GM21381 (cell line): ENCODE measurements at regions not wholly inside any gene's neighbourhood (a gene's known extent, or its start where the extent isn't known, plus 50 kb on each side); places are given as distances from the start of the nearest gene placed in this dataset.
"Not testable (repeated sequence)": the region's sequence is repeated elsewhere in the genome, so short reads cannot be mapped to it uniquely, and the experiment has no call there.

ENCODE experiments used
- ATAC-seq: cut with Tn5 transposase; IDR thresholded peaks from one replicate; pipeline ENCODE4 v1.9.1; 2021; ENCODE audit warnings: mild to moderate bottlenecking, moderate library complexity; ENCODE audit not compliant: unreplicated experiment

- no peak for ATAC-seq
Measured at GRCh38 chr4:29704059-29704458, 1016.1 kb upstream of the PCDH7 start.

- ATAC-seq: no peak
Measured at GRCh38 chr4:29708473-29708872, 1011.7 kb upstream of the PCDH7 start.

GRCh38 chr4:29710519-29710918, 1009.6 kb upstream of the PCDH7 start:
- ATAC-seq: no peak

GRCh38 chr4:29711226-29711625, 1008.9 kb upstream of the PCDH7 start:
- no peak for ATAC-seq

- no peak for ATAC-seq
Measured at GRCh38 chr4:29717287-29718057, 1002.7 kb upstream of the PCDH7 start.

- ATAC-seq: no peak
Measured at GRCh38 chr4:29718136-29718535, 1002.0 kb upstream of the PCDH7 start.

GRCh38 chr4:29722253-29722652, 997.9 kb upstream of the PCDH7 start:
- ATAC-seq: no peak

GRCh38 chr4:29726938-29727337, 993.2 kb upstream of the PCDH7 start:
- no peak for ATAC-seq

GRCh38 chr4:29734343-29735213, 985.6 kb upstream of the PCDH7 start:
- no peak for ATAC-seq

- no peak for ATAC-seq
Measured at GRCh38 chr4:29756966-29757365, 963.2 kb upstream of the PCDH7 start.

GRCh38 chr4:29762151-29762550, 958.0 kb upstream of the PCDH7 start:
- no peak for ATAC-seq

- ATAC-seq: no peak
Measured at GRCh38 chr4:29770627-29771026, 949.5 kb upstream of the PCDH7 start.

- not testable (repeated sequence) for ATAC-seq
Measured at GRCh38 chr4:29788123-29788522, 932.0 kb upstream of the PCDH7 start.

- ATAC-seq: no peak
Measured at GRCh38 chr4:29805245-29805644, 914.9 kb upstream of the PCDH7 start.

GRCh38 chr4:29805916-29806480, 914.2 kb upstream of the PCDH7 start:
- no peak for ATAC-seq

GRCh38 chr4:29817961-29818360, 902.2 kb upstream of the PCDH7 start:
- ATAC-seq: no peak

- ATAC-seq: no peak
Measured at GRCh38 chr4:29829067-29829466, 891.1 kb upstream of the PCDH7 start.

- ATAC-seq: no peak
Measured at GRCh38 chr4:29852537-29852936, 867.6 kb upstream of the PCDH7 start.

- no peak for ATAC-seq
Measured at GRCh38 chr4:29853833-29854232, 866.3 kb upstream of the PCDH7 start.

GRCh38 chr4:29861307-29861706, 858.9 kb upstream of the PCDH7 start:
- no peak for ATAC-seq

- no peak for ATAC-seq
Measured at GRCh38 chr4:29867412-29867811, 852.8 kb upstream of the PCDH7 start.

- ATAC-seq: no peak
Measured at GRCh38 chr4:29900336-29900735, 819.8 kb upstream of the PCDH7 start.
